IMR-90 (cell line): ENCODE measurements at regions not wholly inside any gene's neighbourhood (a gene's known extent, or its start where the extent isn't known, plus 50 kb on each side); places are given as distances from the start of the nearest gene placed in this dataset.

Source experiments
- ATAC-seq: fragments of 200-7000 bp; cut with Tn5 transposase; 2 replicates; pipeline ENCODE4 v1.9.1; 2020; ENCODE audit warnings: low read depth, mild to moderate bottlenecking, moderate library complexity
- BruUV-seq: library from RNA; stranded (reverse); fragments of 400-500 nt; replicated peaks from 2 replicates; lab custom pipeline; 2021; lab: Mats Ljungman, UMichigan
- CTCF ChIA-PET: fragments of 300-600 bp; formaldehyde crosslinking; extraction: SDS; loops from one replicate; lab custom pipeline; 2021; ENCODE audit warnings: antibody characterized with exemption; lab: Yijun Ruan, JAX
- POLR2A ChIA-PET: fragments of 300-600 bp; sonication (Branson Sonifier 250); formaldehyde crosslinking; loops from one replicate; lab custom pipeline; 2022; ENCODE audit warnings: antibody characterized with exemption; ENCODE audit not compliant: unreplicated experiment; lab: Charles Lee
- DNase-seq: peaks from one replicate; pipeline ENCODE4 v3.0.0; 2013
- H2AFZ ChIP-seq: replicated peaks from 2 replicates; pipeline ENCODE3; 2013; ENCODE audit warnings: low read length, mild to moderate bottlenecking; ENCODE audit not compliant: poor library complexity
- H2AK5ac ChIP-seq: 2 replicates; pipeline ENCODE4 v1.6.1; 2013; ENCODE audit warnings: low read depth, low read length, inconsistent platforms
- H2AK9ac ChIP-seq: replicated peaks from 2 replicates; pipeline ENCODE3; 2013; ENCODE audit warnings: mild to moderate bottlenecking, low read depth, low read length, moderate library complexity; ENCODE audit not compliant: poor library complexity
- H2BK120ac ChIP-seq: 2 replicates; pipeline ENCODE4 v1.6.1; 2013; ENCODE audit warnings: low read depth, low read length, inconsistent platforms
- H2BK15ac ChIP-seq: 3 replicates; pipeline ENCODE4 v1.6.1; 2013; ENCODE audit warnings: low read depth, low read length, inconsistent platforms
- H2BK20ac ChIP-seq: 2 replicates; pipeline ENCODE4 v1.6.1; 2013; ENCODE audit warnings: low read depth, mild to moderate bottlenecking, inconsistent platforms, low read length, moderate library complexity
- H2BK5ac ChIP-seq: 2 replicates; pipeline ENCODE4 v1.6.1; 2013; ENCODE audit warnings: mild to moderate bottlenecking, low read depth, low read length, inconsistent platforms; ENCODE audit not compliant: poor library complexity, severe bottlenecking
- H3K14ac ChIP-seq: replicated peaks from 2 replicates; pipeline ENCODE4 v1.6.1; 2013; ENCODE audit warnings: low read depth, low read length, inconsistent platforms
- H3K18ac ChIP-seq: 2 replicates; pipeline ENCODE4 v1.6.1; 2013; ENCODE audit warnings: low read depth, low read length, control low read depth
- H3K23ac ChIP-seq: 2 replicates; pipeline ENCODE4 v1.6.1; 2013; ENCODE audit warnings: low read depth, low read length, inconsistent platforms
- H3K27ac ChIP-seq: 2 replicates; pipeline ENCODE4 v1.5.1; 2013; ENCODE audit warnings: mild to moderate bottlenecking, control low read depth, low read length; ENCODE audit not compliant: insufficient read depth
- H3K27me3 ChIP-seq: 2 replicates; pipeline ENCODE4 v1.6.1; 2013; ENCODE audit warnings: low read length; ENCODE audit not compliant: control insufficient read depth, insufficient read depth
- H3K36me3 ChIP-seq: 2 replicates; pipeline ENCODE4 v1.6.1; 2013; ENCODE audit warnings: low read length, mixed read lengths; ENCODE audit not compliant: control insufficient read depth, insufficient read depth
- H3K4ac ChIP-seq: 2 replicates; pipeline ENCODE4 v1.6.1; 2013; ENCODE audit warnings: low read depth, low read length, inconsistent platforms
- H3K4me1 ChIP-seq: 2 replicates; pipeline ENCODE4 v1.6.1; 2013; ENCODE audit warnings: low read length, mixed read lengths; ENCODE audit not compliant: control insufficient read depth, insufficient read depth
- H3K4me2 ChIP-seq: 2 replicates; pipeline ENCODE4 v1.6.1; 2013; ENCODE audit warnings: low read depth, mild to moderate bottlenecking, control low read depth, low read length, moderate library complexity
- H3K4me3 ChIP-seq: 2 replicates; pipeline ENCODE4 v1.5.1; 2013; ENCODE audit warnings: low read depth, mild to moderate bottlenecking, control low read depth, low read length, moderate library complexity; ENCODE audit not compliant: insufficient read depth
- H3K56ac ChIP-seq: 2 replicates; pipeline ENCODE4 v1.6.1; 2013; ENCODE audit warnings: low read length, inconsistent platforms; ENCODE audit not compliant: insufficient read depth; ENCODE audit errors: extremely low read depth
- H3K79me1 ChIP-seq, 2 experiments: 2 replicates each; pipeline ENCODE4 v1.6.1; 2013; ENCODE audit warnings: low read length in 2 of 2, inconsistent platforms in 1 of 2, low read depth in 1 of 2
- H3K9ac ChIP-seq: 2 replicates; pipeline ENCODE4 v1.6.1; 2013; ENCODE audit warnings: low read depth, low read length, control low read depth
- H3K9me1 ChIP-seq: 2 replicates; pipeline ENCODE4 v1.6.1; 2013; ENCODE audit warnings: low read length, inconsistent platforms; ENCODE audit not compliant: insufficient read depth
- H3K9me3 ChIP-seq: 2 replicates; pipeline ENCODE4 v1.6.1; 2013; ENCODE audit warnings: low read length; ENCODE audit not compliant: control insufficient read depth, insufficient read depth
- H4K20me1 ChIP-seq: 2 replicates; pipeline ENCODE4 v1.6.1; 2013; ENCODE audit warnings: low read length, inconsistent platforms; ENCODE audit not compliant: insufficient read depth
- H4K5ac ChIP-seq: 2 replicates; pipeline ENCODE4 v1.6.1; 2013; ENCODE audit warnings: mild to moderate bottlenecking, low read depth, low read length, control low read depth
- H4K8ac ChIP-seq, 2 experiments: 2 replicates each; pipeline ENCODE4 v1.6.1; 2013; ENCODE audit warnings: low read depth in 2 of 2, low read length in 2 of 2, control low read depth in 1 of 2, inconsistent platforms in 1 of 2
- H4K91ac ChIP-seq: 2 replicates; pipeline ENCODE4 v1.6.1; 2013; ENCODE audit warnings: low read depth, low read length, inconsistent platforms; ENCODE audit not compliant: insufficient read depth
- BHLHE40 ChIP-seq: fragments of 150-350 bp; IDR thresholded peaks from 2 replicates; pipeline ENCODE4 v1.6.1; 2016; ENCODE audit warnings: mild to moderate bottlenecking, low read depth, low read length
- CEBPB ChIP-seq: IDR thresholded peaks from 2 replicates; pipeline ENCODE4 v1.6.1; 2012; ENCODE audit warnings: low read depth, low read length, improper control_type of control experiment
- CHD1 ChIP-seq: IDR thresholded peaks from 2 replicates; pipeline ENCODE4 v1.6.1; 2012; ENCODE audit warnings: low read depth, low read length, improper control_type of control experiment
- CTCF ChIP-seq: conservative IDR thresholded peaks from 2 replicates; pipeline ENCODE4 v1.5.1; 2012; ENCODE audit warnings: mild to moderate bottlenecking, low read depth, low read length, improper control_type of control experiment
- MAZ ChIP-seq: IDR thresholded peaks from 2 replicates; pipeline ENCODE4 v1.6.1; 2012; ENCODE audit warnings: low read depth, mild to moderate bottlenecking, low read length, improper control_type of control experiment, moderate library complexity, borderline replicate concordance
- MXI1 ChIP-seq: IDR thresholded peaks from 2 replicates; pipeline ENCODE4 v1.6.1; 2012; ENCODE audit warnings: low read depth, mild to moderate bottlenecking, low read length, moderate library complexity, borderline replicate concordance
- POLR2A ChIP-seq: IDR thresholded peaks from 2 replicates; pipeline ENCODE4 v1.6.1; 2012; ENCODE audit warnings: mild to moderate bottlenecking, low read depth, low read length
- RCOR1 ChIP-seq: IDR thresholded peaks from 2 replicates; pipeline ENCODE4 v1.6.1; 2012; ENCODE audit warnings: mild to moderate bottlenecking, low read length, improper control_type of control experiment; ENCODE audit not compliant: insufficient replicate concordance
- RFX5 ChIP-seq: IDR thresholded peaks from 2 replicates; pipeline ENCODE4 v1.8.0; 2012; ENCODE audit warnings: low read depth, mild to moderate bottlenecking, low read length, moderate library complexity
- WGBS, 2 experiments: methylation state at CpG; one replicate each; pipeline versions ENCODE4 v1.1.5 to v1.1.7; 2013; ENCODE audit warnings: missing lambda C conversion rate in 2 of 2; ENCODE audit not compliant: insufficient read length in 1 of 2; ENCODE audit errors: extremely low coverage in 2 of 2; 5-methylcytosine and 5-hydroxymethylcytosine counted together
- dilution Hi-C: fragments of 300-500 bp; cut with HindIII; formaldehyde crosslinking; loops from one replicate; pipeline ENCODE4 v1.14.3; 2018; ENCODE audit warnings: low sequenced_read_pairs; ENCODE audit not compliant: unreplicated experiment
- in situ Hi-C: fragments of 300-500 bp; cut with MboI; formaldehyde crosslinking; loops from 3 replicates; pipeline ENCODE4 v1.14.3; 2019; ENCODE audit warnings: low sequenced_read_pairs, inconsistent platforms, mixed read lengths
- intact Hi-C: fragments of 100-400 bp; cut with micrococcal nuclease; formaldehyde crosslinking; loops from 2 replicates; pipeline ENCODE4 v1.10.0; 2022

GRCh38 chr9:23907343-23907742 is 81.3 kb upstream of the ELAVL2 start:
- Histone ChIP-seq H2AK5ac (no peak overlapping the region), H2BK120ac (no peak overlapping the region), H3K79me1 (no peaks in the 10 kb centered on the region), H2AK9ac (no peak overlapping the region), H3K9me3 (peaks cover 7% of the 10 kb centered on the region; the same call in 1 of the 2 replicates), H4K8ac (no peak overlapping the region), H3K4me3 (no peak overlapping the region), H2BK20ac (no peak overlapping the region), H3K27me3 (no peaks in the 10 kb centered on the region), H3K56ac (no peak overlapping the region), H4K5ac (no peak overlapping the region), H3K14ac (no peak overlapping the region), H3K4ac (no peak overlapping the region), H2AFZ (no peak overlapping the region), H3K4me1 (no peaks in the 10 kb centered on the region), H3K9ac (no peak overlapping the region), H4K20me1 (no peaks in the 10 kb centered on the region), H3K27ac (no peak overlapping the region), H3K23ac (no peak overlapping the region), H3K9me1 (no peaks in the 10 kb centered on the region), H2BK5ac (no peak overlapping the region), H3K18ac (no peak overlapping the region), H4K91ac (no peak overlapping the region), H3K4me2 (no peak overlapping the region), H2BK15ac (no peak overlapping the region), H3K36me3 (no peaks in the 10 kb centered on the region)
- ChIA-PET CTCF (no interaction called here), POLR2A (no interaction called here)
- dilution Hi-C loops (no loop called here), in situ Hi-C loops (no loop called here), intact Hi-C loops (no loop called here)
- WGBS, 2 experiments = no CpG with 5 or more reads among the region's 1 CpG
- no peak for TF ChIP-seq BHLHE40
- TF ChIP-seq RCOR1 = no peak
- no peak for TF ChIP-seq MAZ
- TF ChIP-seq CTCF = no peak
- TF ChIP-seq MXI1 = no peak
- TF ChIP-seq POLR2A = no peak
- no peak for TF ChIP-seq CHD1
- TF ChIP-seq RFX5 = no peak
- no peak for TF ChIP-seq CEBPB
- DNase-seq (no peak), ATAC-seq (no peak)
- no TSS peak for BruUV-seq
